Small intestine (tissue), 7 donors: ENCODE measurements at regions not wholly inside any gene's neighbourhood (a gene's known extent, or its start where the extent isn't known, plus 50 kb on each side); places are given as distances from the start of the nearest gene placed in this dataset.
A peak's percentile ranks its signal among the peaks of the same experiment; 100 is the strongest.

ENCODE experiments used
- DNase-seq, 2 donors: peaks; one replicate each; pipeline versions ENCODE4 v3.0.0 to v3.0.0-alpha.2; 2013
- FAIRE-seq: peaks from 2 replicates; lab custom pipeline; 2012; peaks lifted over from hg19 to GRCh38; lab: Jason Lieb, UNC
- H3K27ac ChIP-seq, 3 donors: one replicate each; pipeline ENCODE4 v1.5.1; 2013; ENCODE audit warnings: low read length in 2 of 3, mild to moderate bottlenecking in 2 of 3, control low read depth in 1 of 3, inconsistent platforms in 1 of 3, low read depth in 1 of 3, moderate library complexity in 1 of 3
- H3K27me3 ChIP-seq, 3 donors: one replicate each; pipeline ENCODE4 v1.6.1; 2013; ENCODE audit warnings: low read length in 3 of 3, inconsistent platforms in 1 of 3; ENCODE audit not compliant: control insufficient read depth in 3 of 3, insufficient read depth in 3 of 3
- H3K36me3 ChIP-seq, 3 donors: one replicate each; pipeline ENCODE4 v1.6.1; 2013; ENCODE audit warnings: low read length in 3 of 3, inconsistent platforms in 1 of 3, low read depth in 1 of 3, mild to moderate bottlenecking in 1 of 3, moderate library complexity in 1 of 3; ENCODE audit not compliant: control insufficient read depth in 3 of 3, insufficient read depth in 2 of 3
- H3K4me1 ChIP-seq, 3 donors: one replicate each; pipeline ENCODE4 v1.6.1; 2013; ENCODE audit warnings: low read length in 2 of 3, inconsistent platforms in 1 of 3, low read depth in 1 of 3, mild to moderate bottlenecking in 1 of 3, moderate library complexity in 1 of 3; ENCODE audit not compliant: control insufficient read depth in 3 of 3, insufficient read depth in 2 of 3
- H3K4me3 ChIP-seq, 3 donors: one replicate each; pipeline ENCODE4 v1.5.1; 2013; ENCODE audit warnings: low read length in 3 of 3, control low read depth in 1 of 3, inconsistent platforms in 1 of 3, low read depth in 1 of 3, mild to moderate bottlenecking in 1 of 3, moderate library complexity in 1 of 3
- H3K9me3 ChIP-seq, 2 donors: one replicate each; pipeline ENCODE4 v1.6.1; 2013; ENCODE audit warnings: low read depth in 1 of 2, low read length in 1 of 2; ENCODE audit not compliant: control insufficient read depth in 2 of 2, insufficient read depth in 1 of 2
- WGBS, 3 donors: extraction: QIAGEN DNeasy Blood & Tissue Kit; methylation state at CpG; one replicate each; pipeline ENCODE4 v1.1.7; 2013; 5-methylcytosine and 5-hydroxymethylcytosine counted together
- donor health status: healthy with polysubstance abuse.
- donor health status: control.
- donor health status: control.
- donor health status: Bipolar disorder and iron deficiency.
- donor health status: healthy.

GRCh38 chr2:176554101-176555048 is 285.1 kb downstream of the MTX2 start:
- H3K27ac ChIP-seq: peak overlapping the region in 2 of 3 donors; percentile 74 to 75
- H3K4me1 ChIP-seq: peaks cover 0 to 10% (median 3%) of the 10 kb centered on the region in 3 donors
- DNase-seq: peak; percentile 34 to 66
- 9 to 15% (median 11%) methylated on average over 17 of the region's 17 CpGs for WGBS, 3 donors
- H3K36me3 ChIP-seq: no peaks in the 10 kb centered on the region
- peaks cover 0 to 24% (median 3%) of the 10 kb centered on the region in 3 donors for H3K27me3 ChIP-seq
- FAIRE-seq: no peak
- H3K4me3 ChIP-seq: peak overlapping the region; percentile 3 to 43 (median 4)
- no peaks in the 10 kb centered on the region for H3K9me3 ChIP-seq

DNA sequence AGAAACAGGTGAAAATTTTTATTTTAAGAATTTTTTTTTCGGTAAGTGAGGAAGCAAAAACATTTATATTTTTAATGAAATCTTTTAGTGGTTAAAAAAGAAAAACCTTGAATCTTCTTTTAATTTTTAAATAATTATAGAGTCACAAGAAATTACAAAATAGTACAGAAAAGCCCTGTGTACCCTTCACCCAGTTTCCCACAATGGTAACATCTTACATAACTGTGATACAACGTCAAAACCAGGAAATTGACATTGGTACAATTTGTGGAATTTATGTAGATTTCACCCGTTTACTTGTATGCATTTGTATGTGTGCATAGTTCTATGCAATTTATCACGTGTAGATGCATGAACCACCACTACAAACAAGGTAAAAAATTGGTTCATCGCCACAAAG is 285.9 kb downstream of the MTX2 start:
- peaks cover 0 to 10% (median 3%) of the 10 kb centered on the region in 3 donors for H3K4me1 ChIP-seq
- 59 to 74% (median 59%) methylated on average over 5 of the region's 5 CpGs for WGBS, 3 donors
- H3K27me3 ChIP-seq: peaks cover 0 to 22% (median 3%) of the 10 kb centered on the region in 3 donors
- no peak overlapping the region for H3K27ac ChIP-seq
- H3K9me3 ChIP-seq: no peaks in the 10 kb centered on the region
- no peak overlapping the region for H3K4me3 ChIP-seq
- no peaks in the 10 kb centered on the region for H3K36me3 ChIP-seq
- DNase-seq (no peak), FAIRE-seq (no peak)

GRCh38 chr2:176555781-176556180 is 286.5 kb downstream of the MTX2 start:
- WGBS, 3 donors: 34 to 64% (median 53%) methylated on average over 13 of the region's 13 CpGs
- Histone ChIP-seq H3K36me3 (no peaks in the 10 kb centered on the region), H3K4me3 (no peak overlapping the region), H3K4me1 (peaks cover 0 to 10% (median 3%) of the 10 kb centered on the region in 3 donors), H3K9me3 (no peaks in the 10 kb centered on the region), H3K27me3 (peaks cover 3 to 22% (median 3%) of the 10 kb centered on the region in 3 donors), H3K27ac (no peak overlapping the region)
- DNase-seq (no peak), FAIRE-seq (no peak)

DNA sequence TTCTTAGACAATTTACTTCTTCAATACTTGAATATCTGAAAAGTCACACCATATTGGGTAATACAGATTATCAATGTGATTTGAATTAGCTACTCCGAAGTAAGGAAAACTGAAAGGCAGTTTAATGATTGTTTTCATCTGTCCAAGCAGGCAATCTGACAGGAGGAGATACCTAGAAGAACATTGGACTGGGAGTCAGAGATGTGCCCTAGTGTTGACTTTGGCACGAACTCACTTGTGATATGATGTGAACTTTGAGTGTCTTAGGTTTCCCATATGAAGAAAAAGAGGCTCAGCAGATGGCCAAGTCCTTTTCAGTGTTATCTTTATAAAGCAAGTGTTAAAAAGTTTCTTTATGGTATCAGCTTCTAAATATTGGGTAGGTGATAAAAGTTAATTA is 287.1 kb downstream of the MTX2 start:
- FAIRE-seq: no peak

GRCh38 chr2:176557821-176558220 is 288.6 kb downstream of the MTX2 start:
- WGBS, 3 donors: 64 to 76% (median 73%) methylated on average over 1 of the region's 1 CpG
- Histone ChIP-seq H3K4me1 (peaks cover 0 to 10% (median 3%) of the 10 kb centered on the region in 3 donors), H3K9me3 (no peaks in the 10 kb centered on the region), H3K27me3 (peaks cover 3 to 18% (median 3%) of the 10 kb centered on the region in 3 donors), H3K4me3 (no peak overlapping the region), H3K27ac (no peak overlapping the region), H3K36me3 (no peaks in the 10 kb centered on the region)
- no peak for DNase-seq
- FAIRE-seq: no peak

More for the DNA sequence above, 287.1 kb downstream of the MTX2 start:
- Histone ChIP-seq H3K27ac (no peak overlapping the region), H3K4me1 (peaks cover 0 to 10% (median 3%) of the 10 kb centered on the region in 3 donors), H3K9me3 (no peaks in the 10 kb centered on the region), H3K4me3 (no peak overlapping the region), H3K27me3 (peaks cover 3 to 22% (median 3%) of the 10 kb centered on the region in 3 donors), H3K36me3 (no peaks in the 10 kb centered on the region)
- peak; percentile 12 to 58 for DNase-seq
- 8 to 42% (median 23%) methylated on average over 2 of the region's 2 CpGs for WGBS, 3 donors

DNA sequence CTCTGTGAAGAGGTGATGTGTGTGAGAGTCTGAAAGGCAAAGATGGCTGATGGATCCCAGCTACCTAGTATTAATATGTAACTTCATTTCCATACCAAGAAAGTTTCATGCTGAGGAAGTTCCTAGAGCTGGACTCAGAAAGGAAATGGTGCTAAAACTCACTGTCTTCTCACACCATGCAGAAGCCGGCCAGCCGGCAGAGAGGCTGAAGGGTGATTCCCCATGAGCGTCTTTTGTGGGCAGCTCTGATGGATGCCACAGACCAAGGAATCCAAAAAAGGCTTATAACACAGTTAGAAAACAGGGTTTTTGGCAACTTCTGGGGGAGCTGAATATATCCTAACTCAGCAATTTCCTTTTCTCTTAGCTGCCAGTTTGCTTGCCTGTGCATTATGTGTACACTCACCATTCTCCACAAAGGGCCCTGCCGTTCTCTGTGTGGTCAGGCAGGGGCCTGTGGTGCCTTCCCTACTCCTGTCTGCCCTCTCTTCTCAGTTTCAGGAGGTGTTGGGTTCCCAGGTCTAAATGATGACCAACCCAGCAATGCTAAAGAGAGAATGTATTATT is 289.4 kb downstream of the MTX2 start:
- peaks cover 0 to 10% (median 3%) of the 10 kb centered on the region in 3 donors for H3K4me1 ChIP-seq
- H3K27ac ChIP-seq: no peak overlapping the region
- H3K4me3 ChIP-seq: no peak overlapping the region
- WGBS, 3 donors: 67 to 73% (median 68%) methylated on average over 4 of the region's 4 CpGs
- DNase-seq (no peak), FAIRE-seq (no peak)
- H3K36me3 ChIP-seq: no peaks in the 10 kb centered on the region
- H3K9me3 ChIP-seq: no peaks in the 10 kb centered on the region
- H3K27me3 ChIP-seq: peaks cover 3 to 18% (median 3%) of the 10 kb centered on the region in 3 donors

DNA sequence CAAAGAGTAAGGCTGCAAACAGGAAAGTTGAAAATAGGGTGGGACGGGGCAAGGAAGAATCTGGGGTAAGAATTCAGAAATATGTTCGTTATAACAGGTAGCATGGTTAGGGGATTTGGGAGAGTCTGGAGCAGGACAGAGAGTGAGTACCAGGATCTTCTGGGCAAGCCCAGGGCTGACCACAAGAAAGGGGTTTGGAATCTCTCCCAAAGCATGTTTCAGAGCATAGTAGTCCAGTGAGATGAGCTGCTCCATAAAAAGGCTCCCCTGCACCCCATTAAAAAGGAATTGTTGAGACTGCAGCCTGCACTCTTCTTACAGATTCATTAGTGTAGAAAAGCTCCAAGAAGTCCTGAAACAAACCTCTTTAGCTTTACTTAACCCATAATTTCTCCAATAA is 291.1 kb downstream of the MTX2 start:
- Histone ChIP-seq H3K4me1 (peaks cover 0 to 4% (median 0%) of the 10 kb centered on the region in 3 donors), H3K27me3 (peaks cover 3 to 22% (median 4%) of the 10 kb centered on the region in 3 donors), H3K36me3 (no peaks in the 10 kb centered on the region), H3K27ac (no peak overlapping the region), H3K4me3 (no peak overlapping the region), H3K9me3 (no peaks in the 10 kb centered on the region)
- no peak for DNase-seq
- WGBS, 3 donors: 30 to 56% (median 36%) methylated on average over 1 to 2 of the region's 2 CpGs
- no peak for FAIRE-seq

- no peak for DNase-seq
- H3K9me3 ChIP-seq: no peaks in the 10 kb centered on the region
- peaks cover 3 to 22% (median 9%) of the 10 kb centered on the region in 3 donors for H3K27me3 ChIP-seq
- no peak overlapping the region for H3K4me3 ChIP-seq
- no peaks in the 10 kb centered on the region for H3K36me3 ChIP-seq
- 47 to 59% (median 55%) methylated on average over 4 of the region's 4 CpGs for WGBS, 3 donors
- peaks cover 0 to 4% (median 0%) of the 10 kb centered on the region in 3 donors for H3K4me1 ChIP-seq
- FAIRE-seq: no peak
- H3K27ac ChIP-seq: no peak overlapping the region
Observed at GRCh38 chr2:176561706-176562105, 292.5 kb downstream of the MTX2 start.
